Central memory CD8-positive, alpha-beta T cell (primary cell): ENCODE measurements at regions not wholly inside any gene's neighbourhood (a gene's known extent, or its start where the extent isn't known, plus 50 kb on each side); places are given as distances from the start of the nearest gene placed in this dataset.

Experiments used
- ATAC-seq: fragments of 150-1000 bp; cut with Tn5 transposase; replicated peaks from 2 replicates; pipeline ENCODE4 v1.10.0; 2022; ENCODE audit warnings: mild to moderate bottlenecking, moderate FRiP score, moderate number of reproducible peaks; ENCODE audit not compliant: poor library complexity, severe bottlenecking; ENCODE audit errors: extremely low read depth
- DNase-seq, 2 donors: peaks; one replicate each; pipeline ENCODE4 v3.0.0; 2021; ENCODE audit warnings: low spot score in 2 of 2
- H3K27ac Mint-ChIP-seq: one replicate; pipeline ENCODE4 v1.8.0; 2022; ENCODE audit warnings: low read depth, mild to moderate bottlenecking, moderate library complexity, mixed read lengths
- H3K27me3 Mint-ChIP-seq: one replicate; pipeline ENCODE4 v1.8.0; 2022; ENCODE audit warnings: mixed read lengths
- H3K36me3 Mint-ChIP-seq: one replicate; pipeline ENCODE4 v1.8.0; 2022; ENCODE audit warnings: mild to moderate bottlenecking, moderate library complexity, mixed read lengths; ENCODE audit not compliant: insufficient read depth
- H3K4me1 Mint-ChIP-seq: one replicate; pipeline ENCODE4 v1.8.0; 2022; ENCODE audit warnings: mixed read lengths
- H3K4me3 Mint-ChIP-seq: one replicate; pipeline ENCODE4 v1.8.0; 2022; ENCODE audit warnings: mild to moderate bottlenecking, moderate library complexity, mixed read lengths
- H3K9me3 Mint-ChIP-seq: one replicate; pipeline ENCODE4 v1.8.0; 2022; ENCODE audit warnings: mixed read lengths

GRCh38 chr3:148095962-148096361 lies 601.7 kb upstream of the AGTR1 start:
- H3K4me1 Mint-ChIP-seq, result no peaks in the 10 kb centered on the region
- DNase-seq (no peak), ATAC-seq (no peak)
- H3K4me3 Mint-ChIP-seq, result no peak overlapping the region
- H3K9me3 Mint-ChIP-seq, result peaks cover 5% of the 10 kb centered on the region
- H3K27me3 Mint-ChIP-seq, result no peaks in the 10 kb centered on the region
- no peaks in the 10 kb centered on the region for H3K36me3 Mint-ChIP-seq
- H3K27ac Mint-ChIP-seq, result no peak overlapping the region

- no peak for ATAC-seq
- peaks cover 18% of the 10 kb centered on the region for H3K9me3 Mint-ChIP-seq
Measured at GRCh38 chr3:148100476-148100875, 597.2 kb upstream of the AGTR1 start.

GRCh38 chr3:148101061-148101460 lies 596.6 kb upstream of the AGTR1 start:
- peaks cover 20% of the 10 kb centered on the region for H3K9me3 Mint-ChIP-seq
- H3K4me1 Mint-ChIP-seq, result no peaks in the 10 kb centered on the region
- no peaks in the 10 kb centered on the region for H3K36me3 Mint-ChIP-seq
- no peak overlapping the region for H3K4me3 Mint-ChIP-seq
- ATAC-seq, result no peak
- no peak overlapping the region for H3K27ac Mint-ChIP-seq
- no peak for DNase-seq
- no peaks in the 10 kb centered on the region for H3K27me3 Mint-ChIP-seq

More at GRCh38 chr3:148100476-148100875, 597.2 kb upstream of the AGTR1 start:
- Mint-ChIP-seq H3K36me3 (no peaks in the 10 kb centered on the region), H3K27ac (no peak overlapping the region), H3K27me3 (no peaks in the 10 kb centered on the region), H3K4me3 (no peak overlapping the region), H3K4me1 (no peaks in the 10 kb centered on the region)
- no peak for DNase-seq

GRCh38 chr3:148102156-148102555 lies 595.5 kb upstream of the AGTR1 start:
- no peaks in the 10 kb centered on the region for H3K27me3 Mint-ChIP-seq
- ATAC-seq (no peak), DNase-seq (no peak)
- H3K4me1 Mint-ChIP-seq, result no peaks in the 10 kb centered on the region
- no peaks in the 10 kb centered on the region for H3K36me3 Mint-ChIP-seq
- H3K9me3 Mint-ChIP-seq, result peaks cover 20% of the 10 kb centered on the region
- H3K4me3 Mint-ChIP-seq, result no peak overlapping the region
- H3K27ac Mint-ChIP-seq, result no peak overlapping the region

- H3K27ac Mint-ChIP-seq, result no peak overlapping the region
- no peaks in the 10 kb centered on the region for H3K36me3 Mint-ChIP-seq
- DNase-seq (no peak), ATAC-seq (no peak)
- no peaks in the 10 kb centered on the region for H3K4me1 Mint-ChIP-seq
- no peak overlapping the region for H3K4me3 Mint-ChIP-seq
- no peaks in the 10 kb centered on the region for H3K27me3 Mint-ChIP-seq
- peaks cover 14% of the 10 kb centered on the region for H3K9me3 Mint-ChIP-seq
Measured at GRCh38 chr3:148106062-148106461, 591.6 kb upstream of the AGTR1 start.

GRCh38 chr3:148126956-148127355 lies 570.7 kb upstream of the AGTR1 start:
- ATAC-seq, result no peak
- no peak overlapping the region for H3K4me3 Mint-ChIP-seq
- DNase-seq, result no peak
- no peak overlapping the region for H3K27ac Mint-ChIP-seq
- H3K4me1 Mint-ChIP-seq, result no peaks in the 10 kb centered on the region
- no peaks in the 10 kb centered on the region for H3K36me3 Mint-ChIP-seq
- peaks cover 7% of the 10 kb centered on the region for H3K9me3 Mint-ChIP-seq
- H3K27me3 Mint-ChIP-seq, result no peaks in the 10 kb centered on the region

GRCh38 chr3:148128136-148128535 lies 569.6 kb upstream of the AGTR1 start:
- ATAC-seq (no peak), DNase-seq (no peak)
- Mint-ChIP-seq H3K27me3 (no peaks in the 10 kb centered on the region), H3K36me3 (no peaks in the 10 kb centered on the region), H3K4me3 (no peak overlapping the region), H3K27ac (no peak overlapping the region), H3K9me3 (peaks cover 7% of the 10 kb centered on the region), H3K4me1 (no peaks in the 10 kb centered on the region)

- no peak for DNase-seq
- Mint-ChIP-seq H3K4me1 (no peaks in the 10 kb centered on the region), H3K27me3 (no peaks in the 10 kb centered on the region), H3K9me3 (peaks cover 12% of the 10 kb centered on the region), H3K4me3 (no peak overlapping the region), H3K27ac (no peak overlapping the region), H3K36me3 (no peaks in the 10 kb centered on the region)
- no peak for ATAC-seq
Measured at GRCh38 chr3:148131990-148132638, 565.6 kb upstream of the AGTR1 start.

GRCh38 chr3:148136816-148137215 lies 560.9 kb upstream of the AGTR1 start:
- Mint-ChIP-seq H3K4me3 (no peak overlapping the region), H3K4me1 (no peaks in the 10 kb centered on the region), H3K27me3 (no peaks in the 10 kb centered on the region), H3K27ac (no peak overlapping the region), H3K9me3 (peaks cover 11% of the 10 kb centered on the region), H3K36me3 (no peaks in the 10 kb centered on the region)
- ATAC-seq (no peak), DNase-seq (no peak)

GRCh38 chr3:148146241-148146640 lies 551.5 kb upstream of the AGTR1 start:
- H3K27ac Mint-ChIP-seq, result no peak overlapping the region
- DNase-seq (no peak), ATAC-seq (no peak)
- H3K4me3 Mint-ChIP-seq, result no peak overlapping the region
- no peaks in the 10 kb centered on the region for H3K27me3 Mint-ChIP-seq
- peaks cover 27% of the 10 kb centered on the region for H3K9me3 Mint-ChIP-seq
- H3K4me1 Mint-ChIP-seq, result no peaks in the 10 kb centered on the region
- no peaks in the 10 kb centered on the region for H3K36me3 Mint-ChIP-seq

GRCh38 chr3:148146947-148147826 lies 550.5 kb upstream of the AGTR1 start:
- ATAC-seq, result no peak
- H3K4me1 Mint-ChIP-seq, result no peaks in the 10 kb centered on the region

GRCh38 chr3:148147903-148148302 lies 549.8 kb upstream of the AGTR1 start:
- DNase-seq (no peak), ATAC-seq (no peak)
- no peak overlapping the region for H3K4me3 Mint-ChIP-seq
- H3K36me3 Mint-ChIP-seq, result no peaks in the 10 kb centered on the region
- H3K27me3 Mint-ChIP-seq, result no peaks in the 10 kb centered on the region
- H3K27ac Mint-ChIP-seq, result no peak overlapping the region
- no peaks in the 10 kb centered on the region for H3K4me1 Mint-ChIP-seq
- H3K9me3 Mint-ChIP-seq, result peaks cover 18% of the 10 kb centered on the region

More at GRCh38 chr3:148146947-148147826, 550.5 kb upstream of the AGTR1 start:
- no peak for DNase-seq
- Mint-ChIP-seq H3K27me3 (no peaks in the 10 kb centered on the region), H3K36me3 (no peaks in the 10 kb centered on the region), H3K4me3 (no peak overlapping the region), H3K9me3 (peaks cover 18% of the 10 kb centered on the region), H3K27ac (no peak overlapping the region)

- Mint-ChIP-seq H3K4me1 (no peaks in the 10 kb centered on the region), H3K27ac (no peak overlapping the region), H3K9me3 (peaks cover 13% of the 10 kb centered on the region), H3K27me3 (no peaks in the 10 kb centered on the region), H3K36me3 (no peaks in the 10 kb centered on the region), H3K4me3 (no peak overlapping the region)
- ATAC-seq (no peak), DNase-seq (no peak)
Measured at GRCh38 chr3:148149556-148149955, 548.1 kb upstream of the AGTR1 start.
